ENCODE measurements at regions not wholly inside any gene's neighbourhood (a gene's known extent, or its start where the extent isn't known, plus 50 kb on each side); places are given as distances from the start of the nearest gene placed in this dataset.
A peak's percentile ranks its signal among the peaks of the same experiment; 100 is the strongest.
"Not testable (repeated sequence)": the region's sequence is repeated elsewhere in the genome, so short reads cannot be mapped to it uniquely, and the experiment has no call there.

DNA sequence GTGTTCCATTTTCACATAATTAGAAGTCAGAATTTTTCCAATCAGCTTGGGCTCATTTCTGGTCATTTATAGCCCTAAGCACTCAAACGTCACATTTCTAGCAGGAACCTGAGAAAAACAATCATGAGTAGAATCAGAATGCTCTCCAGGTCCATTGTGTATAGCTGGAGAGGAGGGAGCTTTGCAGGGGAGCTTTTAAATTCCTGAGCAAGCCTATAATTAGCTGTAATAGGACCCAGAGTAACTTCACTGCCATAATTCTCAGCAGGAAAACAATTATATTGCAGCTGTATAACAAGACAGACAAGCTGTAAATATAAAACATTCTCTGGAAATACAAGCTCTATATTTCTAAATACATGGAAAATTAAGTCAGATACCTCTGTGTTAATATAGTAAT is 637.6 kb upstream of the SGCD start:
- no peaks in the 10 kb centered on the region for H3K9me3 Mint-ChIP-seq
- no peak for DNase-seq
- no peaks in the 10 kb centered on the region for H3K4me1 Mint-ChIP-seq
- peaks cover 0 to 4% (median 3%) of the 10 kb centered on the region in 3 donors for H3K27me3 Mint-ChIP-seq (ENCODE audit: low read depth in 3 of 3)
- no peaks in the 10 kb centered on the region for H3K36me3 Mint-ChIP-seq
- no peak overlapping the region for H3K4me3 Mint-ChIP-seq
- no peak overlapping the region for H3K27ac Mint-ChIP-seq

DNA sequence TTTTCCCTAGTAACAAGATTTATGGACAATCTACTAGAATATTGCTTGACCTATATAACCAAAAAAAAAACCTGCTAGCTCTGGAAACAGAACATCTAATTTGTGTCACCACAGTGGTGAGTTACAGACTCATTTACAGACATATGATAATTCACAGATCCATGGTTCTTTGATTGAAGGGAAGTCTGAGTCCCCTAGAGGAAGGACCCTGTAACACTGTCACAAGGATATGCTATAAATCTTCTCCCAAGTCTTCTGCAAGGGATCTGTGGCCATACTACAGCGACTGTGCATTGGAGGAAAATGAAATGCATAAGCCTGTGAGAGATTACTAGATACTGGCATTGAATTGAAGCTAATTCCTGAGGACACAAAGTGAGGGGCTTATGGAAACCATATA is 630.6 kb upstream of the SGCD start:
- H3K4me1 Mint-ChIP-seq, result peaks cover 0 to 1% of the 10 kb centered on the region in 2 donors
- H3K27me3 Mint-ChIP-seq (ENCODE audit: low read depth in 3 of 3), result peaks cover 0 to 2% (median 0%) of the 10 kb centered on the region in 3 donors
- no peak for DNase-seq
- no peak overlapping the region for H3K4me3 Mint-ChIP-seq
- no peak overlapping the region for H3K27ac Mint-ChIP-seq
- no peaks in the 10 kb centered on the region for H3K9me3 Mint-ChIP-seq
- no peaks in the 10 kb centered on the region for H3K36me3 Mint-ChIP-seq

DNA sequence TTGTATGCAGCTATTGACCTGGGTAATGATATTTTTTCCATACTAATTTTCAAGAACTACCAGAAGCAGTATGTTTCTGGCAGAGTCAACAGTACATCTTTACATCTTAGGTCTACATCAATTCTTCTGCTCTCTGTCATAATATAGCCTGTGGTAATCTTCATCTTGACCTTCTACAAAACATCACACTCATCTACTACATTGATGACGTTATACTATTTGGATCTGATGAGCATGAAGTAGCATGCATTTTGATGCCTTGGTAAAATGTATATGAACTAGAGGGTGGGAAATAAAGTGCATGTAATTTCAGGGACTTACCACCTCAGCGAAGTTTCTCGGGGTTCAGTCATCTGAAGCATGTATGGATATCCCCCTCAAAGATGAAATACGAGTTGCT is 629.7 kb upstream of the SGCD start:
- Mint-ChIP-seq H3K4me1 (peaks cover 0 to 1% of the 10 kb centered on the region in 2 donors), H3K4me3 (no peak overlapping the region), H3K27ac (no peak overlapping the region), H3K9me3 (no peaks in the 10 kb centered on the region), H3K36me3 (no peaks in the 10 kb centered on the region), H3K27me3 (ENCODE audit: low read depth in 3 of 3) (peaks cover 0 to 2% (median 0%) of the 10 kb centered on the region in 3 donors)
- no peak for DNase-seq

DNA sequence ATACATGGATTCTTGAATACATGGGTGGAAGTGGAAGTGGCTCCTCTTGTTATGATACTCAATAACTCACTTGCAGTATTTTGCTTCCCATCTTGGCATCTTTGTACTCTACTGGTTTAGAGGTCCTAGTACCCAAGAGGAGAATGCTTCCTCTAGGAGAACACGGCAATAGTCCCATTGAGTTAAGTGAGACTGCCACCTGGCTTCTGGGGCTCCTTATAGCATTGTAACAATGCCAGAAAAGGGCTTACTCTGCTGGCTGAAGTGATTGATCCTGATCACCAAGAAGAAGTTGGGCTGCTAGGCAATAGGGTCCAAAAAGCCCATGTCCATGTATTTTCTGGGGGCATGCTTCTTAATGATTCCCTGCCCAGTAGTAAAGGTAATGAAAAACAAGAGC is 627.6 kb upstream of the SGCD start:
- H3K27me3 Mint-ChIP-seq (ENCODE audit: low read depth in 3 of 3), result no peaks in the 10 kb centered on the region
- no peaks in the 10 kb centered on the region for H3K9me3 Mint-ChIP-seq
- H3K36me3 Mint-ChIP-seq, result no peaks in the 10 kb centered on the region
- H3K27ac Mint-ChIP-seq, result no peak overlapping the region
- DNase-seq, result no peak
- peaks cover 0 to 1% of the 10 kb centered on the region in 2 donors for H3K4me1 Mint-ChIP-seq
- H3K4me3 Mint-ChIP-seq, result no peak overlapping the region

DNA sequence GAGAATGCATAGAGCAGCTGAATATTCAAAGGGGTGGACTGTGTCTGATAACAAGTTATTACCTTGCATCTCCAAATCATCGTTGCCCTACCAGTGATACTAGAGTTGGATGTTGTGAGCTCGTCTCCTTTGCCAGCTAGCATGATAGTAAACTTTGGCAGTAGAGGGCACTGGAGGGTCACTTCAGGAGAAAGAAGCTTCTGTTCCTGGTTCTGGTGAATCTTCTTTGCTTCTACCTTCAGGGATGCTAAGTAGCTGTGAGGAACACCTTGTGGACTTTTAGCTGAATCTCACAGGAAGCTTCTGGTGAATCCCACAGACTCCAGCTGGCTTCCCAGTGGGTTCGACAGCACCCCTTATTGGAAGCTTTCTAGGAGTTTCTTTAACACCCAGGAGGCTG is 626.6 kb upstream of the SGCD start:
- Mint-ChIP-seq H3K9me3 (no peaks in the 10 kb centered on the region), H3K4me1 (peaks cover 0 to 1% of the 10 kb centered on the region in 2 donors), H3K4me3 (no peak overlapping the region), H3K36me3 (no peaks in the 10 kb centered on the region), H3K27me3 (ENCODE audit: low read depth in 3 of 3) (no peaks in the 10 kb centered on the region), H3K27ac (no peak overlapping the region)
- DNase-seq, result peak; percentile 16 to 60 (median 19)

DNA sequence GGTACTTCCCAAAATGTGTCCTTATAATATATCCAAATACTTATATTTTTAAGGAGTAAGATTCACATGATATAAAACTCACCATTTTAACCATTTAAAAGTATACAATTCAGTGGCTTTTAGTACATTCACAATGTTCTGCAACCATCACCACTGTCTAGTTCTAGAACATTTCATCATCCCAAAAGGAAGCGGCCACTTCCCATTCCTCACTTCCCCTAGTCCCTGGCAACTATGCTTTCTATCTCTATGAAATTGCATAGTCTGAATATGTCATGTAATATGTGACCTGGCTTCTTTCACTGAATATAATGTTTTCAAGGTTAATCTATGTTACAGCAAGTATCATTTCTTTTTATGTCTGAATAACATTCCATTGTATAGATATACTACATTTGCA is 615.1 kb upstream of the SGCD start:
- Mint-ChIP-seq H3K4me3 (peak overlapping the region in 1 of 5 donors; percentile 22), H3K27ac (no peak overlapping the region), H3K27me3 (ENCODE audit: low read depth in 3 of 3) (peaks cover 0 to 5% (median 0%) of the 10 kb centered on the region in 3 donors), H3K4me1 (peaks cover 12 to 13% of the 10 kb centered on the region in 2 donors), H3K36me3 (no peaks in the 10 kb centered on the region), H3K9me3 (peaks cover 0 to 4% (median 0%) of the 10 kb centered on the region in 6 donors)
- DNase-seq, result no peak

DNA sequence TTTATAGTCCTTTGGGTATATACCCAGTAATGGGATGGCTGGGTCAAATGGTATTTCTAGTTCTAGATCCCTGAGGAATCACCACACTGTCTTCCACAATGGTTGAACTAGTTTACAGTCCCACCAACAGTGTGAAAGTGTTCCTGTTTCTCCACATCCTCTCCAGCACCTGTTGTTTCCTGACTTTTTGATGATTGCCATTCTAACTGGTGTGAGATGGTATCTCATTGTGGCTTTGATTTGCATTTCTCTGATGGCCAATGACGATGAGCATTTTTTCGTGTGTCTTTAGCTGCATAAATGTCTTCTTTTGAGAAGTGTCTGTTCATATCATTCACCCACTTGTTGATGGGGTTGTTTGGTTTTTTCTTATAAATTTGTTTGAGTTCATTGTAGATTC is 612.5 kb upstream of the SGCD start:
- not testable (repeated sequence) for H3K4me3 Mint-ChIP-seq; DNase-seq; H3K27ac Mint-ChIP-seq; H3K36me3 Mint-ChIP-seq; H3K9me3 Mint-ChIP-seq; H3K27me3 Mint-ChIP-seq (ENCODE audit: low read depth in 3 of 3)
- H3K4me1 Mint-ChIP-seq, result peaks cover 12 to 13% of the 10 kb centered on the region in 2 donors

DNA sequence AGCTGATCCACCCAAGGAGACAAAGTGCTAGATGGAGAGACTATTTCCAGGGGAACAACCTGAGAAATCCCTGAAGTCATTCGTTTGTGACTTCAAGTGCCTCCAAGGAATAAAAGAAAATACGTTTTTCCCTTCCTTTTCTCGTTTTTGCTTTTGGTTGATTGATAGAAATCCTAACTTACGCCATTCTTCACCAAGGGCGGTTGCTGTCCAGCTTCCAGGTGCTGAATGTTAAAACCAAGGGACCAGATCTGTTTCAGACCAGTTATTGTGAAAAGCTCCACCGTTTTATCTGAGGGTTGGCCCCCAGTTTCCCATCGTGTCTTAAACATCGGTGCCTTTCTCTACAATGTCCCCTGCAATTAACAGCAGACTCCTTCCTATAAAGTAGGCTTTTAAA is 600.7 kb upstream of the SGCD start:
- peak in 1 of 3 donors; percentile 17 for DNase-seq
- no peak overlapping the region for H3K27ac Mint-ChIP-seq
- H3K9me3 Mint-ChIP-seq, result peaks cover 0 to 24% (median 0%) of the 10 kb centered on the region in 6 donors
- peaks cover 0 to 13% of the 10 kb centered on the region in 2 donors for H3K4me1 Mint-ChIP-seq
- peaks cover 4 to 25% (median 7%) of the 10 kb centered on the region in 3 donors for H3K27me3 Mint-ChIP-seq (ENCODE audit: low read depth in 3 of 3)
- H3K36me3 Mint-ChIP-seq, result no peaks in the 10 kb centered on the region
- H3K4me3 Mint-ChIP-seq, result peak overlapping the region in 1 of 5 donors; percentile 30

DNA sequence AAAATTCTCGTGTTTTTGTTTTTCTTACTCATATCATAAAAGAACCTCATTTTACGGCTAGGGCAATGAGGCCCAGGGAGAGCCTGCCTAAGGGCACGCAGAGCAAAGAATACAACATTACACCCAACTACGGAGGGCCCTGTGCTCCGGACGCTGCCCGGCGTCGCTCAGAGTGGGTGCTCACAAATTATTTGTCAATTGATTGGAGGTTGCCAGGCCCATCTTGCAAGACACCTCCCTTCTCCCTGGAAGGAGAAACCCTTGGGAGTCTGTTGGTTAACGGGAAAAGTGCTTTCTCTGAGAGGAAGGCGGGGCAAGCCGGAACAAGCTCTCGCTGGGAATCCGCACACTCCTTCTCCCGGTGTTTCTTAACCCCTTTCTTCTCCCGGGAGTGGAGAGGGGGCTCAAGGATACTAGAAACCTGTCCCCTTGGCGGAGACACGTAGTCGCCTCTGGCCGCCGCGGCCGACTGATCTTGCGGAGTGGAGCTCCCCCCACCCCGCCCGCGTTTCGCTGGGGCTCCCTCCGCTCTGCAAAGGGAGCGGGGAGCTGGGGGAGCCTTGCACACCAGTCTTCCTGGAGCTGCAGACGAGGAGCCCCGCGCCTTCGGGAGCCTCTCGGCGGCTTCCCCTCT is 599.3 kb upstream of the SGCD start:
- peaks cover 0 to 25% (median 9%) of the 10 kb centered on the region in 3 donors for H3K27me3 Mint-ChIP-seq (ENCODE audit: low read depth in 3 of 3)
- no peak for DNase-seq
- peak overlapping the region in 4 of 5 donors; percentile 40 to 76 (median 61) for H3K4me3 Mint-ChIP-seq

DNA sequence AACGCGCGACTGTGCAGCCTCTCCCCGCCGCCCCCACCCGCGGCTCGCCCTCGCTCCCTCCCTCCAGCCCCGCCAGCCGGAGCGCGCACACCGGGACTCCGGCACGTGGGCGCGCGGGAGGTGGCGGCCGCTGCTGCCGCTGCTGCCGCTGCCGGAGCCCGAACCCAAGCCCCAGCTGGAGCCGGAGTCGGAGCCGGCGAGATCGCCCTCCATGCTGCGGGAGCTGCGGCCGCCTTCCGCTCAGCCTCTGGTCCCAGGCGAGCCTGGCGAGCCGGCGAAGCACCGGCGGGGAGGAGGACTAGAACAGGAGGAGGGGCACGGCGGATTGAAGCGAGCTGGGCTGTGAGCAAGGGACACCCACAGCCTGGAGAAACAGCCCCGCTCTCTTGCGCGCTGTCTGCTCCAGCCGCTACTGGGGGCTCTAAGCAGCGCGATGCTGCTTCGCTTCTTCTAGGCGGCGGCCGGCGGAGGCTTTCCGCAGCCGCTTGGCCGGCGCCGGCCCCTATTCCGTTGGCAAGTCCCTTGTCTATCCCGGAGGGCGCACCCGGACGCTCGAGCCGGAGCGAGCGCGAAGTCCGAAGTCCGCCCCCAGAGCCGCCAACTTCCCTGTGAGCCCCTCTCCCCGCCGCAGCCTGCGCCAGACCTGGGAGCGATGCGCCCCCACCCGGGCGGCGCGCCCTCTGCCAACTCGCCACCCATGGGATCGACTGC is 598.7 kb upstream of the SGCD start:
- peaks cover 0 to 27% (median 0%) of the 10 kb centered on the region in 6 donors for H3K9me3 Mint-ChIP-seq

More for the DNA sequence above, 599.3 kb upstream of the SGCD start:
- Mint-ChIP-seq H3K4me1 (peaks cover 0 to 15% of the 10 kb centered on the region in 2 donors), H3K36me3 (no peaks in the 10 kb centered on the region), H3K9me3 (peaks cover 0 to 24% (median 0%) of the 10 kb centered on the region in 6 donors), H3K27ac (no peak overlapping the region)

DNA sequence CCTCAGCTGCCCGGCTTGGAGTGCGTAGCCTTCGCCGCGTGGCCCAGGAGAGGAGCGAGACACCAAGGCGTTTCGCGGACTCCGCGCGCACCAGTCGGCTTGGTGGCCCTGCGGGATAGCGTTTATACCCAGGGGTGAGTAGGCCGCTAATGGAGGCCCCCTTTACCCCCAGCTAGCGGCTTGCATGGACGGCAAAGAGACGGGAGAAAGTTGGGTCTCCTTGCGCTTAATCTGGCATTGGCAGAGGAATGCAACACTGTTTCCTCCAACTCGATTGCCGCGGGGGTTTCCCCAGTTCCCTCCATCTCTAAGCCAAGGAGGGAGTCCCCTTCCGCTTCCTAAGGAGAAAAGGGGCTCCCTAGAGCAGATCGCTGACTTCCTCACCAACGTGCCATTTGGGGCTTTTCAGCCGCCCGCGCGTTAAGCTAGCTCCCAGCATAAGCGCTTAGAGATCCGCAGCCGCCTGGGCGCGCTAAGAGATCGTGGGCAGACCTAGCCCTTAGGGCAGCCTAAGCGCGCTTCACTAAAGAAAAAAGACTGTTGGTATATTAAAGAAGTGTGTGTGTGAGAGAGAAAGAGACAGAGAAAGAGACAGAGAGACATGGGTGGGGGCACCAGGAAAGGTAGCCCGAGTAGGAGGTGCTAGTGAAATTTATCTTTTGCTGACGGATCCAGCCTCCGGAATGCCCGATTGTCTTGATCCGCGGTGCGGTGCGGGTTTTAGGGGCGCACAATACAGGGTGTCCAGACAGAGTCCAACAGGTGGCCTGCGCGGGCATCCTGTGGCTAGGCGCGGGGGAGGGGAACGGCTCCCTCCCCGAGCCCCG is 597.9 kb upstream of the SGCD start:
- peak in 2 of 3 donors; percentile 7 to 56 for DNase-seq
- Mint-ChIP-seq H3K36me3 (no peaks in the 10 kb centered on the region), H3K4me3 (peak overlapping the region; percentile 75 to 90 (median 76)), H3K27me3 (ENCODE audit: low read depth in 3 of 3) (peaks cover 0 to 23% (median 9%) of the 10 kb centered on the region in 3 donors), H3K9me3 (peaks cover 0 to 23% (median 0%) of the 10 kb centered on the region in 6 donors), H3K27ac (peak overlapping the region in 4 of 6 donors; percentile 11 to 71 (median 41)), H3K4me1 (peaks cover 0 to 18% of the 10 kb centered on the region in 2 donors)

More for the DNA sequence above, 598.7 kb upstream of the SGCD start:
- Mint-ChIP-seq H3K36me3 (no peaks in the 10 kb centered on the region), H3K4me1 (peaks cover 0 to 18% of the 10 kb centered on the region in 2 donors), H3K4me3 (peak overlapping the region; percentile 75 to 90 (median 76)), H3K27ac (no peak overlapping the region), H3K27me3 (ENCODE audit: low read depth in 3 of 3) (peaks cover 0 to 23% (median 9%) of the 10 kb centered on the region in 3 donors)
- DNase-seq, result peak; percentile 20 to 72 (median 25)

DNA sequence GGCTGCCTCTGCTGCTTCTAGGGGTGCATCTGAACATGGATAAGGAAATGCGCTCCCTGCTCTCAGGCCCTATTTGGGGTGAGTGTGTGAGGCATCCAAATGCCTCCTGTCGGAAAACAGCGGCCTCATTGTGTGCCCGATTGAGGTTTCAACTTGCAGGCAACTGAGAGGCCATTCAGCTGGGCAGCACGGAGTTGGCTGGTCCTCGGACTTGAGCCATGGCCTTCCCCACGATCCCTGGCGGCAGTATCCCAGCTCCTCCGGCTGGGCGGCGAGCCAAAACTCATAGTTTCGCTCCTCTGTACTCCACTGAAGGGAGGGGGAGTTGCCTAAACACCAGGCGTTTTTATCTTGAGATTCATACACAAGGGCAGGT is 597.3 kb upstream of the SGCD start:
- Mint-ChIP-seq H3K27ac (peak overlapping the region in 2 of 6 donors; percentile 48 to 71), H3K36me3 (no peaks in the 10 kb centered on the region), H3K27me3 (ENCODE audit: low read depth in 3 of 3) (peaks cover 0 to 23% (median 9%) of the 10 kb centered on the region in 3 donors), H3K4me3 (peak overlapping the region; percentile 75 to 90 (median 76)), H3K9me3 (peaks cover 0 to 23% (median 0%) of the 10 kb centered on the region in 6 donors), H3K4me1 (peaks cover 0 to 18% of the 10 kb centered on the region in 2 donors)
- no peak for DNase-seq

DNA sequence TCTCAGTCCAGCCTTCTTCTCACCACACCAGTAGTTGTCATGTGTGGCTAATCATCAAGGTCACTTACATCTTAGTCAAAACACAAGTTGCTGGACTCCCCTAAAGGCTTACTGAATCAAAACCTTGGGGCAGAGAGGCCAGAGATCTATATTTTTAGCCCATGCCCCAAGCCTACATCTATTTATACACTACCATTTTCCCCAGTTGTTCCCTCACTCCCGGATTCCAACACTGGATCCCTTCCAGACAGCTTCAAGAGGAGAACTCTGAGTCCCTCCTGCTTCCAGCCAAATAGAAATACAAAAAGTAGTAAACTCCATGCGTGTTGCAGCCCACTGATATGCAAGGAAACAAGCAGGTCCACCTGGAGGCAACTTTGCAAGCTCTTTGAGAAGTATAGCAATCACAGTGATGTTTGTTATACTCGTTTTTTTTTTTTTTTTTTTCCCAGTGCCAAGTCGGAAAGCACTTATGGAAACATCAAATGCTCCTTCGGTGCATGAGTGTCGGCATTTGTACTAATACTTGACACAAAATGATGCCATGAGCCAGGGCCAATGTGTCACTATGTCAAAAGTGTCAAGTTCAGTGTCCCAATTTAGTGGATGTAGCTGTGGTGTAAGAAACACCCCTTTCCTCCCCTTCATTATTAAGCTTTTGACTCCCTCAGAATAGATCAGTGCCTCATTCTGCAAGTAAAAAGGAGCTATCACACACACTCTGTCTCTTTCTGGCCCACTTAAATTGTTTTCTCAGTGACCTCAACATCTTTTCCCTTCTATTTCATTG is 594.2 kb upstream of the SGCD start:
- H3K27ac Mint-ChIP-seq, result no peak overlapping the region
- DNase-seq, result no peak
- peaks cover 0 to 9% (median 6%) of the 10 kb centered on the region in 3 donors for H3K27me3 Mint-ChIP-seq (ENCODE audit: low read depth in 3 of 3)
- peaks cover 0 to 21% of the 10 kb centered on the region in 2 donors for H3K4me1 Mint-ChIP-seq
- no peaks in the 10 kb centered on the region for H3K36me3 Mint-ChIP-seq
- H3K9me3 Mint-ChIP-seq, result peaks cover 0 to 11% (median 0%) of the 10 kb centered on the region in 6 donors
- peak overlapping the region in 1 of 5 donors; percentile 6 for H3K4me3 Mint-ChIP-seq
